ENCODE measurements at regions not wholly inside any gene's neighbourhood (a gene's known extent, or its start where the extent isn't known, plus 50 kb on each side); places are given as distances from the start of the nearest gene placed in this dataset.

DNA sequence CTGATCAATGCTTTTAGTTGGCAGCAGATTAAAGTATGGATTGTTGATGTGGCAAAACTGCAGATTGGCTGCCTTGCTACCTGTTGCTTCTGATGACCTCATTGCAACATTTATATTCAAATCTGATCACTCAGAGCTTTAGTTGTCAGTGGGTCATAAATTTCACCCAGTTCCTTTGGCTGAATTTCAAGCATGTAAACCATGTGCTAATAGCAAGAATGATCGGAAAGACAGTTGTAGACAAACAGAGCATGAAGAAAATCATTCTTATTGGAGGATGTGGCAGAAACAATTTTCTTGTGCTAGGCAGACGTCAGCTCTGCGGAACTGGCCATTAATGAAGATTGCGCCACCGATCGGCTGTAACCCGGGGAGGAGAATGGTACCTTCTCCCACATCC lies 346.6 kb upstream of the EEF2KMT start:
- TF ChIP-seq ARNTL (CRISPR knock-in tag; IDR thresholded peaks at IDR 0.05; ENCODE audit: borderline replicate concordance, low read depth) (no peak), TCF4 (CRISPR knock-in tag; IDR thresholded peaks at IDR 0.05; ENCODE audit: borderline replicate concordance) (no peak), RARB (CRISPR knock-in tag; IDR thresholded peaks at IDR 0.05) (no peak), ISL1 (CRISPR knock-in tag; IDR thresholded peaks at IDR 0.05) (no peak), BACH2 (CRISPR knock-in tag; IDR thresholded peaks at IDR 0.05; ENCODE audit: borderline replicate concordance) (no peak), CSDC2 (CRISPR knock-in tag; IDR thresholded peaks at IDR 0.05) (no peak), ZNF565 (CRISPR knock-in tag; conservative IDR thresholded peaks at IDR 0.05; ENCODE audit: low read depth) (no peak), ZFP3 (CRISPR knock-in tag; IDR thresholded peaks at IDR 0.05) (no peak), TOX (CRISPR knock-in tag; IDR thresholded peaks at IDR 0.05; ENCODE audit: borderline replicate concordance) (no peak), ZNF70 (CRISPR knock-in tag; IDR thresholded peaks at IDR 0.05) (no peak)
- TF ChIP-seq, protein P1, sequence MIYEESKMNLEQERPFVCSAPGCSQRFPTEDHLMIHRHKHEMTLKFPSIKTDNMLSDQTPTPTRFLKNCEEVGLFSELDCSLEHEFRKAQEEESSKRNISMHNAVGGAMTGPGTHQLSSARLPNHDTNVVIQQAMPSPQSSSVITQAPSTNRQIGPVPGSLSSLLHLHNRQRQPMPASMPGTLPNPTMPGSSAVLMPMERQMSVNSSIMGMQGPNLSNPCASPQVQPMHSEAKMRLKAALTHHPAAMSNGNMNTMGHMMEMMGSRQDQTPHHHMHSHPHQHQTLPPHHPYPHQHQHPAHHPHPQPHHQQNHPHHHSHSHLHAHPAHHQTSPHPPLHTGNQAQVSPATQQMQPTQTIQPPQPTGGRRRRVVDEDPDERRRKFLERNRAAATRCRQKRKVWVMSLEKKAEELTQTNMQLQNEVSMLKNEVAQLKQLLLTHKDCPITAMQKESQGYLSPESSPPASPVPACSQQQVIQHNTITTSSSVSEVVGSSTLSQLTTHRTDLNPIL (CRISPR knock-in tag; IDR thresholded peaks at IDR 0.05; ENCODE audit: low read depth), result no peak
- TF ChIP-seq, protein P2, sequence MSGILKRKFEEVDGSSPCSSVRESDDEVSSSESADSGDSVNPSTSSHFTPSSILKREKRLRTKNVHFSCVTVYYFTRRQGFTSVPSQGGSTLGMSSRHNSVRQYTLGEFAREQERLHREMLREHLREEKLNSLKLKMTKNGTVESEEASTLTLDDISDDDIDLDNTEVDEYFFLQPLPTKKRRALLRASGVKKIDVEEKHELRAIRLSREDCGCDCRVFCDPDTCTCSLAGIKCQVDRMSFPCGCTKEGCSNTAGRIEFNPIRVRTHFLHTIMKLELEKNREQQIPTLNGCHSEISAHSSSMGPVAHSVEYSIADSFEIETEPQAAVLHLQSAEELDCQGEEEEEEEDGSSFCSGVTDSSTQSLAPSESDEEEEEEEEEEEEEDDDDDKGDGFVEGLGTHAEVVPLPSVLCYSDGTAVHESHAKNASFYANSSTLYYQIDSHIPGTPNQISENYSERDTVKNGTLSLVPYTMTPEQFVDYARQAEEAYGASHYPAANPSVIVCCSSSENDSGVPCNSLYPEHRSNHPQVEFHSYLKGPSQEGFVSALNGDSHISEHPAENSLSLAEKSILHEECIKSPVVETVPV (CRISPR knock-in tag; IDR thresholded peaks at IDR 0.05), result no peak
- TF ChIP-seq, protein P3, sequence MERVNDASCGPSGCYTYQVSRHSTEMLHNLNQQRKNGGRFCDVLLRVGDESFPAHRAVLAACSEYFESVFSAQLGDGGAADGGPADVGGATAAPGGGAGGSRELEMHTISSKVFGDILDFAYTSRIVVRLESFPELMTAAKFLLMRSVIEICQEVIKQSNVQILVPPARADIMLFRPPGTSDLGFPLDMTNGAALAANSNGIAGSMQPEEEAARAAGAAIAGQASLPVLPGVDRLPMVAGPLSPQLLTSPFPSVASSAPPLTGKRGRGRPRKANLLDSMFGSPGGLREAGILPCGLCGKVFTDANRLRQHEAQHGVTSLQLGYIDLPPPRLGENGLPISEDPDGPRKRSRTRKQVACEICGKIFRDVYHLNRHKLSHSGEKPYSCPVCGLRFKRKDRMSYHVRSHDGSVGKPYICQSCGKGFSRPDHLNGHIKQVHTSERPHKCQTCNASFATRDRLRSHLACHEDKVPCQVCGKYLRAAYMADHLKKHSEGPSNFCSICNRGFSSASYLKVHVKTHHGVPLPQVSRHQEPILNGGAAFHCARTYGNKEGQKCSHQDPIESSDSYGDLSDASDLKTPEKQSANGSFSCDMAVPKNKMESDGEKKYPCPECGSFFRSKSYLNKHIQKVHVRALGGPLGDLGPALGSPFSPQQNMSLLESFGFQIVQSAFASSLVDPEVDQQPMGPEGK (CRISPR knock-in tag; IDR thresholded peaks at IDR 0.05; ENCODE audit: borderline replicate concordance), result no peak
- TF ChIP-seq, protein P4, sequence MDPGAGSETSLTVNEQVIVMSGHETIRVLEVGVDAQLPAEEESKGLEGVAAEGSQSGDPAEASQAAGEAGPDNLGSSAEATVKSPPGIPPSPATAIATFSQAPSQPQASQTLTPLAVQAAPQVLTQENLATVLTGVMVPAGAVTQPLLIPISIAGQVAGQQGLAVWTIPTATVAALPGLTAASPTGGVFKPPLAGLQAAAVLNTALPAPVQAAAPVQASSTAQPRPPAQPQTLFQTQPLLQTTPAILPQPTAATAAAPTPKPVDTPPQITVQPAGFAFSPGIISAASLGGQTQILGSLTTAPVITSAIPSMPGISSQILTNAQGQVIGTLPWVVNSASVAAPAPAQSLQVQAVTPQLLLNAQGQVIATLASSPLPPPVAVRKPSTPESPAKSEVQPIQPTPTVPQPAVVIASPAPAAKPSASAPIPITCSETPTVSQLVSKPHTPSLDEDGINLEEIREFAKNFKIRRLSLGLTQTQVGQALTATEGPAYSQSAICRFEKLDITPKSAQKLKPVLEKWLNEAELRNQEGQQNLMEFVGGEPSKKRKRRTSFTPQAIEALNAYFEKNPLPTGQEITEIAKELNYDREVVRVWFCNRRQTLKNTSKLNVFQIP (CRISPR knock-in tag; IDR thresholded peaks at IDR 0.05; ENCODE audit: borderline replicate concordance, low read depth), result no peak
- TF ChIP-seq, protein P5, sequence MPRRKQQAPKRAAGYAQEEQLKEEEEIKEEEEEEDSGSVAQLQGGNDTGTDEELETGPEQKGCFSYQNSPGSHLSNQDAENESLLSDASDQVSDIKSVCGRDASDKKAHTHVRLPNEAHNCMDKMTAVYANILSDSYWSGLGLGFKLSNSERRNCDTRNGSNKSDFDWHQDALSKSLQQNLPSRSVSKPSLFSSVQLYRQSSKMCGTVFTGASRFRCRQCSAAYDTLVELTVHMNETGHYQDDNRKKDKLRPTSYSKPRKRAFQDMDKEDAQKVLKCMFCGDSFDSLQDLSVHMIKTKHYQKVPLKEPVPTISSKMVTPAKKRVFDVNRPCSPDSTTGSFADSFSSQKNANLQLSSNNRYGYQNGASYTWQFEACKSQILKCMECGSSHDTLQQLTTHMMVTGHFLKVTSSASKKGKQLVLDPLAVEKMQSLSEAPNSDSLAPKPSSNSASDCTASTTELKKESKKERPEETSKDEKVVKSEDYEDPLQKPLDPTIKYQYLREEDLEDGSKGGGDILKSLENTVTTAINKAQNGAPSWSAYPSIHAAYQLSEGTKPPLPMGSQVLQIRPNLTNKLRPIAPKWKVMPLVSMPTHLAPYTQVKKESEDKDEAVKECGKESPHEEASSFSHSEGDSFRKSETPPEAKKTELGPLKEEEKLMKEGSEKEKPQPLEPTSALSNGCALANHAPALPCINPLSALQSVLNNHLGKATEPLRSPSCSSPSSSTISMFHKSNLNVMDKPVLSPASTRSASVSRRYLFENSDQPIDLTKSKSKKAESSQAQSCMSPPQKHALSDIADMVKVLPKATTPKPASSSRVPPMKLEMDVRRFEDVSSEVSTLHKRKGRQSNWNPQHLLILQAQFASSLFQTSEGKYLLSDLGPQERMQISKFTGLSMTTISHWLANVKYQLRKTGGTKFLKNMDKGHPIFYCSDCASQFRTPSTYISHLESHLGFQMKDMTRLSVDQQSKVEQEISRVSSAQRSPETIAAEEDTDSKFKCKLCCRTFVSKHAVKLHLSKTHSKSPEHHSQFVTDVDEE (CRISPR knock-in tag; IDR thresholded peaks at IDR 0.05), result no peak
- ATAC-seq, result no peak

DNA sequence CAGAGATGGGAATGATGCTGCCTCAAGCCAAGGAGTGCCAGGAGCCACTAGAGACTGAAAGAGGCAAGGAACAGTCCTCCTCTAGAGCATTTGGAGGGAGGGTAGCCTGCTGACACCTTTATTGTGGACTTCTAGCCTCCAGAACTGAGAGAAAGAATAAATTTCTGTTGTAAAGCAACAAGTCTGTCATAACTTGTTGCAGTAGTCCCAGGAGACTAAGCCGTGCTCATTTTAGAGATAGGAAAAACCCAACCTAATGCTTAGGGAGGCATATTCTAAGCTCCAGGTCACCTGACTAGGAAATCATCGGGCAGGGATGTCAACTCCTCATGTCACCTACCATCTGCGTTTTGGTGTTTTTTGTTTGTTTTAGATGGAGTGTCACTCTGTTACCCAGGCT lies 345.4 kb upstream of the EEF2KMT start:
- TF ChIP-seq SNAI2 (CRISPR knock-in tag; IDR thresholded peaks at IDR 0.05) (no peak), ZNF565 (CRISPR knock-in tag; conservative IDR thresholded peaks at IDR 0.05; ENCODE audit: low read depth) (no peak), ZFP3 (CRISPR knock-in tag; IDR thresholded peaks at IDR 0.05) (no peak), ZFP30 (CRISPR knock-in tag; IDR thresholded peaks at IDR 0.05) (no peak), ESRRG (CRISPR knock-in tag; IDR thresholded peaks at IDR 0.05) (no peak), PPARA (CRISPR knock-in tag; IDR thresholded peaks at IDR 0.05; ENCODE audit: borderline replicate concordance) (no peak)
- TF ChIP-seq, protein P1 (CRISPR knock-in tag; IDR thresholded peaks at IDR 0.05; ENCODE audit: low read depth), result no peak
- ATAC-seq, result no peak

DNA sequence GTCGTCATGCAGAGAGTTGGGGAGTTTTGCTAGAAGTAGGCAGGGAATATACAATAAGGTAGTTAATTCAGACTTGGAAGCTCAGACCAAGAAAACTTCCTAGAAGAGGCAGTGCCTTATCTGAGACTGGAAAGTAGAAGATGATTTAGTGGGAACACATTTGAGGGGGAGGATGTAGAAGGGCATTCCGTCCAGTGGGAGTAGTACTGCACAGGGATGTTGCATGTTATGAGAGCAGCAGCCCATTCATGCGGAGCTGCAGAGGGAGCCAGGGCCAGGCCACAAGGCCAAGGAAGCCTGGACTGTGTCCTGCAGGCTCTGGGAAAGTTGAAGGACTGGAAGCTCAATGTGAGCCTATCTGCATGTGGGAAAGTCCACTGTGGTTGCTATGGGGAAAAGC lies 344.5 kb upstream of the EEF2KMT start:
- no peak for ATAC-seq
- TF ChIP-seq ISL1 (CRISPR knock-in tag; IDR thresholded peaks at IDR 0.05), result no peak
- no peak for TF ChIP-seq RARB (CRISPR knock-in tag; IDR thresholded peaks at IDR 0.05)
- TF ChIP-seq BACH2 (CRISPR knock-in tag; IDR thresholded peaks at IDR 0.05; ENCODE audit: borderline replicate concordance), result no peak
- no peak for TF ChIP-seq ZFP3 (CRISPR knock-in tag; IDR thresholded peaks at IDR 0.05)

Data from SK-N-SH treated with all-trans-retinoic acid at 6 μM for 48 hours (cell line).